ENCODE measurements at regions not wholly inside any gene's neighbourhood (a gene's known extent, or its start where the extent isn't known, plus 50 kb on each side); places are given as distances from the start of the nearest gene placed in this dataset.
A peak's percentile ranks its signal among the peaks of the same experiment; 100 is the strongest.
"Not testable (repeated sequence)": the region's sequence is repeated elsewhere in the genome, so short reads cannot be mapped to it uniquely, and the experiment has no call there.

DNA sequence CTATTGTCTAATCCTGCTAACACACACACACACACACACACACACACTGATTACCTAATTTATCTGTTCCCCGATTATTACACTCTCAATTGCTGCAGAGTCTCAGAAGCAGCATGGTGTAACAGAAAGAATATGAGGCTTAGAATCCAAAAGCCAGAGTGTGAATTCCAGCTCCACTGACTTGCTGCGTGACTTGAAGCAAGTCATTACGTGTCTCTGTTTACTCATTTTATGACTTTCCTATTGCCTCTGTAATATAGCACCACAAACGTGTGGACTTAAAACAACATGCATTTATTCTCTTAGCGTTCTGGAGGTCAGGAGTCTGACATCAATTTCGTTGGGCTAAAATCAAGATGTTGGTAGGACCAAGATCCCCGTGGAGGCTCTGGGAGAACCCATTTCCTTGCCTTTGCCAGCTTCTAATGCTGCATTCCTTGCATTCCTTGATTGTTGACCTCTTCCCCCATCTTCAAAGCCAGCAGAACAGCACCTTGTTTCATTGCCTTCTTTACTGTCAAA lies 55.9 kb upstream of the ATP5PO start:
- peak; percentile 70 for DNase-seq

DNA sequence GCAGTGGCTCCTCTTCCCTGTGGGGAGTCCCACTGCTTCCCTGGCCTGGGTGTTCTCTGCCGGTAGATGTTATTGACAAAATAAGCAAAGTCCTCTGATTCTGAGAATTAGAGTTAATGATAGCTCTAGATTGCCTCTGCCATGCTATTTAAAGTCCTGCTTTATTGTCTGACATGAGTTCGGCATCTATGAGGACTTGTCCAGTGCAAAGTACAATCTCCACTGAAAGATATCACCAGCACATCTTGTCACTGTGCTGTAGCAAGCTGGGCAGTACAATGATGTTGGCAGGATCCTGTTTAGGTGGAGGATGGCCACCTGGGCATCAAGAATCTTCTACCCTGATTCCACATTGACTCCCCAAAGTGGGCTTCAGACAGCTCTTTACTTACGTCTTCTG lies 54.0 kb upstream of the ATP5PO start:
- no peak for DNase-seq

DNA sequence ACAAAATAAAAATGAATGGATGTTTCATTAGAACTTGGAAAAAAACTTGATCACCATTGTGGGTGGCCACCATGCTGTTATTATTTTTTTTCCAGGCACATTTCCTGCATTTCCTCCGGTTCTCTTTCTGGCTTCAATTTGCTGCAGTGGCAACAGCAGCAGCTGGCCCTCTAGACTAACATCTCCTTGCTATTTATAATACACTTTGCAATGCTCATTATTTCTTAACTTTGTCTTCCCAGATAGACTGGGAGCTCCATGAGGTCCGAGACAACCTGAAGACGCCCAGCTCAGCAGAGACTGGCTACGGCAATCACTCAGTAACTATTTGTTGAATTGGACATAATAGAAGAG lies 53.4 kb upstream of the ATP5PO start:
- DNase-seq, result no peak

DNA sequence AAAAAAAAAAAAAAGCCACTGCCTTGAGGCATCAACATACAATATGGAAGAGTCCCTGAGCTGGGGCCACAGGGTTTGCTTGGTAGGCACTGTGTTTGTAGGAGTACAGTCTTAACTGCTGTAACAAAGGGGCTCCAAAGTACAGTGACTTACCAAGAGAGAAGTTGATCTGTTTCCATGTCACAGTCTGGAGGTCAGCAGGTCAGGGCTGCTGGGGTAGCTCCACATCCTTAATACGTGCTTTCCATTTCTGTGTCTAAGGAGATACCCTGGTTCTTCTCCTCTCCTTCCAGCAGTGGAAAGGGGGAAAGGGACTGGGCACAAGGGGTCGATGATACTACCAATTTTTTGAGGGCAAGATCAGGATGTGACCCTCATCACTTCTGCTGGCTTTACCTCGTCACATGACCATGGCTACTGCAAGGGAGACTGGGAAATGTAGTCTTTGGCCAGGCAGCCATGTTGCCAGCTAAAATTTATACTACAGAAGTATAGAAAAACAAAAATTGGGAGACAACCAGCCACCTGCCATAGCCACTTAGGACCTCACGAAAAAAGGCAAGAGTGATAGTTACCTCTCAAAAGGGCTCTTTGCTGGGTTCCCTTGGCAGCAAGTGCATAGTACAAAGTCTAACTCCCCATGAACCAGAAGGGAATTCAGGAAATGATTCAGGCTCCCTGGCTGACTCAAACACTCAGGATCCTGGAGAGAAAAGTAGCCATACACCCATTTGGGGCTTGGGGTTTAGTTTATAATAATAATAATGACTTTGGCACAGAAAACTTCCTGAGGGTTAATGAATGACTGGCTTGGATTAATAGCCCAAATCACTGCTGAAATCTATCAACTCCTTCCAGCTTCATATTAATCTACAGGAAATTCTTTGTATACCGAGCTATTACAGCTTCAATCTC lies 52.7 kb upstream of the ATP5PO start:
- no peak for DNase-seq

DNA sequence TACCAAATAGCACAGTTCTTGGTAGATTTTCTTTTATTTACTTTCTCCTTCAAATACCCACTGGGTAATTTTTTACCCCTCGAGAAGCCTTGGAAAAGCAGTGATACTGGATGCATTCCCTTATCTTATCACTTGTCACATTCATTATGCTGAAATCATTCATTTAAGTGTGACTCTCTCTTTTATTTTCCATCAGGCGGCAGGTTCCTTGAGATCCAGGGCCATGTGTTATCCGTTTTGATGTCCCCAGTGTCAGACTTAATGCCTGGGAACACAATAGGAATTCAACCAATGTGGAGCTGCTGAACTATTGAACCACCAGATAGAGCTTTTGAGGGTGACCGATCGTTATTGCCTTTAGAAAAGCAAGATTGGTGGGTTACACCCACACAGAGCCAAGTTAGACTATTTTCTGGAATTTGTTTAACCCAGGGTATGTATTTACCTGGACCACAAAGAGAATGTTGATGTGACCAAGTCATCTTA lies 51.5 kb upstream of the ATP5PO start:
- DNase-seq, result no peak

DNA sequence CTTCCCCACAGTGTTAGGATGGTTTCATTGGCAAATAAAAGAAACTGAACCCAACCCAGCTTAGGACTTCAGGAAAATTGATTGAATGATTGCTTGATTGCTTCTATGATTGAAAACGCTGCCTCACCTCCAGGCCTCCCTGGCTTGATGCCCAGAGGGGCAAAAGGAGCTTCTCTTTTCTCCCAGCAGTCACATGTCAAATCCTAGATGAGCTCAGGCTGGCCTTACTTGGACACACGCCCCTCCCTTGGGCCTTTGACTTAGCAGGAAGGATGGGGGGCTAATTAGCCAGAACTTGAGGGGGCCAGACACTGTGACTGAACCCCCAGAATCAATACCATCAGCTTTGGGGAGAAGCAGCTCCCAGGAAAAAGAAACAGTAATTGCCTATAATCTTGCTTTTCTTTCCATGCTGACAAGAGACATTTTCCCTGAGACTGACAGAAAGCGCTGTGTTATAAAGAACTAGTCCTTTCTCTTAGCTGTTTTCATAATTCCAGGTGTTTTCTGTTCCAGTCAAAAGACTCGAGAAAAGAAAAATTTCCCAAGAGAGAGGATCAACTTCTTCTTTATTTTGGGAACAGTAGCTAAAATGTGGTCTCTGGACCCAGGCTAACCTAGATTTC lies 50.8 kb upstream of the ATP5PO start:
- DNase-seq, result no peak

DNA sequence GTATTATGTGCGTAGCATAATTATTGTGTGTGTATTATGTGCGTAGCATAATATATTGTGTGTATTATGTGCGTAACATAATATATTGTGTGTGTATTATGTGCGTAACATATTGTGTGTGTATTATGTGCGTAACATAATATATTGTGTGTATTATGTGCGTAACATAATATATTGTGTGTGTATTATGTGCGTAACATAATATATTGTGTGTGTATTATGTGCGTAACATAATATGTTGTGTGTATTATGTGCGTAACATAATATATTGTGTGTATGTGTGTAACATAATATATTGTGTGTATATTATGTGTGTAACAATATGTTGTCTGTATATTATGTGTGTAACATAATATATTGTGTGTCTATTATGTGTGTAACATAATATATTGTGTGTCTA lies 50.1 kb upstream of the ATP5PO start:
- not testable (repeated sequence) for DNase-seq
